GM21515 (cell line): ENCODE measurements at regions not wholly inside any gene's neighbourhood (a gene's known extent, or its start where the extent isn't known, plus 50 kb on each side); places are given as distances from the start of the nearest gene placed in this dataset.

Experiments
- ATAC-seq: cut with Tn5 transposase; IDR thresholded peaks from one replicate; pipeline ENCODE4 v1.9.1; 2021; ENCODE audit not compliant: unreplicated experiment

DNA sequence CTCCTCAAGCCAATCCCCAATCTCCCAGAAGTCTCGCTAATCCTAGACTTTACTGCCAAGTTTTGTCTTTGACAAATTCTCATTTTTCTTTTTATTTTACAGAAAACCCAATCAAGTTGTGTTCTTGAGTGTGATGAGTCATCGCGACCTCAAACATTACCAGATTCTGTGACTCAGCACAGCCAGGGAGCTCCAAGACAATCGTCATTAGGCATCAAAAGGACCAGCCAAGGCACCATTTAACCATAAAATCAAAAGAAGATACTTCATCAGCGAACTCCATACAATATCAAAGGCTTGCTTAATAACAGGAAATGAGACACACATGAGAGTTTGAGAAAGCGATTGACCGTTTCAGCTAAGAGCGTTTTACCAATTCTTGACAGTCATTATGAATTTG is 146.2 kb upstream of the AGAP1 start:
- no peak for ATAC-seq

GRCh38 chr2:235348329-235348728 is 145.5 kb upstream of the AGAP1 start:
- ATAC-seq, result no peak

- ATAC-seq, result no peak
Observed at GRCh38 chr2:235350234-235350633, 143.6 kb upstream of the AGAP1 start.

- ATAC-seq, result no peak
Observed at GRCh38 chr2:235352541-235352940, 141.3 kb upstream of the AGAP1 start.

GRCh38 chr2:235357881-235358280 is 136.0 kb upstream of the AGAP1 start:
- no peak for ATAC-seq

GRCh38 chr2:235358981-235359471 is 134.8 kb upstream of the AGAP1 start:
- ATAC-seq, result no peak

- ATAC-seq, result no peak
Observed at GRCh38 chr2:235360446-235360845, 133.4 kb upstream of the AGAP1 start.

DNA sequence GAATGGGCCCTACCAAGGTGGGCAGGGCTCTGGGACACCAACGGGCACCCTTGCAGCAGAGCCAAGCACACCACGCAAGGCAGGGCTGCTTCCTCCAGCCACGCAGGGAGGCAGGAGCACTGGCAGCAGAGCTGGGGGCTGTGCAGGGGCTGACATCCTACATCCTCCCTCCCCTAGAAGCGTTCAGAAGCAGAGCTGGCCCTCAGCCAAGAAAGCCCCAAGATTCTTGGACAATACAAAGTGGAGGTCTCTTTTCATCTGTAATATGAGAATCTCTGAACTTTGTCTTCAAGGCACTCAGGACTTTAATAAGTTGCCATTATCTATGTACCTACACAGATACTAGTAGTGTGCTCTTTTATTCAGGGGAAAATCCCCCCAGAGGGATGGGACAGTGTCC is 128.1 kb upstream of the AGAP1 start:
- ATAC-seq, result no peak

GRCh38 chr2:235366390-235366789 is 127.5 kb upstream of the AGAP1 start:
- no peak for ATAC-seq

DNA sequence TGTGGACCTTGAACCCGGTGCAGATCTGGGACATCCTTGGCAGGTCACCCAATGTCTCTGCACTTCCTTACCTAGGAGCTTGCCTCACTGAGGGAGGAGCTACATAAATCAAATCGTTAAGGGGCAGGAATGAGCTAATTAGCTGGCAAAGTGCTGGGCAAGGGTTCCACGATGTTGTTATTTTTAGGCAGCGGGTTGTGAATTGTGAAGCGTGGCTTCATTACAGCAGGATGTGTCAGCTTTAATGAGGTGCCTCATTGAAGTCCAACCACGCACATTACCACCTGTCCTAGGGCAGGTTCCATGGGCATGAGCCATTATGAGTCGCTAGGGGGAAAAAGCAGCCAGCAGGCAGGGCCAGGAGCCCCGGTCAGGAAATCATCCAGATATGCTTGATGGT is 127.0 kb upstream of the AGAP1 start:
- no peak for ATAC-seq

GRCh38 chr2:235371018-235371417 is 122.8 kb upstream of the AGAP1 start:
- ATAC-seq, result no peak

DNA sequence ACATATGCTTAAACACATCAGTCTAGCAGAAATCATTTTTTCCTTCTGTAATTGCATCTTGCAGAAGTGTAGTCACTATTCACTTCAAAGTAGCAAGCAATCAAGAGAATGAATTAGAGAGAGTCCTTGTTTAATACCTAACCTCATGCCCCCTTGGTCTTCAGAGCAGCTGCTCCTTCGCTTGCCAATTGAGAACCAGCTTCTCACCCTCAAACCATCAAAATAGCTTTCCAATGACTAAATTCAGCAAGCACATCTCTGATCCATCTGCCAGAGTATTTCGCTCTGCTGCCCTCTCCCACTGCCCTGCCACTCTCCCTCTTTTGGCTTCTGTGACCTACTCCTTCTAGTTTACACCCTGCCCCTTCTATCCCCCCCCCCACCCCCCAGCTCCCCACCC is 120.7 kb upstream of the AGAP1 start:
- no peak for ATAC-seq

DNA sequence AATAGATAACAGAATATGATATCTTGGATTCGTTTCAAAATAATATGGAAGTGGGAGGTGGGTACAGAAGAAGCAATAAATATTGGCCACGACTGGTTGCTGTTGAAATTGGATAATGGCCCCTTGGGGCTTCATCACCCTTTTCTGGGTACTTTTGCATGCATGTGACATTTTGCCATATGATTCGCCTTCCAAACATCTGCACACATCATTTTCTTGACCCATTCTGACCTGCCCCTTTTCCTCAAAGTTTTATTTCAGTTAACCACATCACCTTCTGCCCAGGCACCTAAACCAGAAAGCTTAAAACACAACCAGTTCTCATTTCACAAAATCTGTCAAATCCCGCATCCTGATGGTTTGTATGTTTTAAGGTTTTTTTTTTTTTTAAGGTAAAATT is 116.7 kb upstream of the AGAP1 start:
- no peak for ATAC-seq

DNA sequence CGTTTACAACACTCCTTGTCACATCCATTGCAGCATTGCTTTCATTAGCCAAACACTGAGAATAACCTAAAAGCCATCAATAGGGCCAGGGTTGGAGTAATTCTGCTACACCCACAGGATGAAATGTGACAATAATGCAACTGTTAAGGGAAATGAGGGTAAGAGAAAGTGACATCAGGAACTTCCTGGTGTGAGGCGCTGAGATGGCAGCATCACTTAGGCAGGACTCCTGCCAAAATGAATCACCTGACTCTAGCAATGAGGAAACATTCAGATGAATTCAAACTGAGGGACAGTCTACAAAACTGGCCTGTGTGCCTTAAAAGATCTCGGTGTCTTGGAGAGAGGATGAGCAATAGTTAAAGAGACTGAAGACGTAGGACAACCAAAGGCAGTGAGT is 115.6 kb upstream of the AGAP1 start:
- ATAC-seq, result no peak

DNA sequence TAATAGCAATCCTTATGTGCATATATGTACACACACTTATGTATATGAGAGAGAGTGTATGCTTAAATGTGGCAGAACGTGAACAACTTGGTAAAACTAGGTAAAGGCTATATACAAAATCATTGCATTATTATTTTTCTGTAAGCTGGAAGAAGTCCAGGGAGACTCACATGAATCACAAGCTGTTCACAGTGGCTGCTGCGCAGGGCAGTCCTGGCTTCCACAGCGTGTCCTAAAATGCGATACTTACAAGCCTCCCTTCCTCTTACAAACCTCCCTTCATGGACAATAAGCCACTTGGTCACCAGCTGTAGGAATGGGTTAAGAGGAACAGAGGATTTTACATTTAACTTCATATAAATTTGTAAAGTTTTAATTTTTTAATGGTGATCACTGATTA is 114.9 kb upstream of the AGAP1 start:
- ATAC-seq, result no peak

DNA sequence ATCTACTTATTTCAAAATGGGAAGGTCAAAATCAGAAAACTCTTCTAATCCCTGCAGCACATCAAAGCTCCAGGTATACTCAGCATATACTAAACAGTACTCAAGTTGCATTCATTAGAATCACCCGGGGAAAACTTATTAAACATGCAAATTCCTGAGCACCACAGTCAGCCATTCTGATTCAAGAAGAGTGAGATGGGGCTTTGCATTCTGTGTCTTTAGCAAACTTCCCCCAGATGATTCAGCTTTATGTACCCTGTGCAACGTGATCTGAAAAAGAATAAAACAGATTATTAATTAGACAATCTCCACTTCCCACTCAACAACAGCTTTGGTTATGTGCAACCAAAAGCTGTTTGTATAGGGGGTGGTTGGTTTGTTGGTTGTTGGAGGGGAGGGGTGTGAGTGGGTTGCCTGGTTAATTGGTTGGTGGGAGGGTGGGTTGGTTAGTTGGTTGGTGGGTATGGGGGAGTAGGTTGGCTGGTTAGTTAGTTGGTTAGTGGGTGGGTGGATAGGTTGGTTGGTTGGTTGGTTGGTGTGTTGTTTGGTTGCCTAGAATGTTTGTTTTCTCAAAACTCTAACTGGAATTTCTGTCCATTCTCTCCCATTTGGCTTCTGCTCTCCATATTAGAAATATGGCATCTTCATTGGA is 112.5 kb upstream of the AGAP1 start:
- ATAC-seq, result no peak

DNA sequence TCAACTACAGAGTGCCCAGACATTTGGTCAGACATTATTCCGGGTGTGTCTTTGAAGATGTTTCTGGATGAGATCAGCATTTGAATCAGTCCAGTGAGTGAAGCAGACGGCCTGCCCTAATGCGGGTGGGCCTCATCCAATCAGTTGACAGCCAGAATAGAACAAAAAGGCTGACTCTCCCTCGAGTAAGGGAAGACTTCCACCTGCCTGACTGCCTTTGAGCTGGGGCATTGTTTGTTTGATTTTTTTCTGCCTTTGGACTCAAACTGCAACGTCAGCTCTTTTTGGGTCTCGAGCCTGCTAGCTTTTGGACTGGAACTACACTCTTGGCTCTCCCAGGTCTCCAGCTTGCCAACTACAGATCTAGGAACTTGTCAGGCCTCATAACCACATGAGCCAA is 111.7 kb upstream of the AGAP1 start:
- no peak for ATAC-seq

DNA sequence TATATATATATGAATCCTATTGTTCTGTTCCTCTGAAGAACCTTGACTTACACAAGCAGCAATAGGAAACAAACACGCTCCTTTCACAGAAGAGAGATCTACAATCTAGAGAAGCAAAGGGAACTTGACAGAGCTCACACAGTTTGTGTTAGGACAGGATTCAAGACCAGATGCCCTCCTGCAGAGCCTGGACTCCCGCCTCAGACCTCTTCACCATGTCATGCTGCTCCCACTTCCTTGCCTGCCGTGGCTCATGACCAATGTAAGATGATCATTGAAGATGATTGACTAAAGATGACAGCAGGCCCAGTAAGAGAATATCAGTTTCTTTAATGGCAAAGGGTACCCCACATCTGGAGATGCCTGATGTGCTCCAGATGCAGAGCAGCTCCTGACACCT is 111.2 kb upstream of the AGAP1 start:
- ATAC-seq, result no peak

DNA sequence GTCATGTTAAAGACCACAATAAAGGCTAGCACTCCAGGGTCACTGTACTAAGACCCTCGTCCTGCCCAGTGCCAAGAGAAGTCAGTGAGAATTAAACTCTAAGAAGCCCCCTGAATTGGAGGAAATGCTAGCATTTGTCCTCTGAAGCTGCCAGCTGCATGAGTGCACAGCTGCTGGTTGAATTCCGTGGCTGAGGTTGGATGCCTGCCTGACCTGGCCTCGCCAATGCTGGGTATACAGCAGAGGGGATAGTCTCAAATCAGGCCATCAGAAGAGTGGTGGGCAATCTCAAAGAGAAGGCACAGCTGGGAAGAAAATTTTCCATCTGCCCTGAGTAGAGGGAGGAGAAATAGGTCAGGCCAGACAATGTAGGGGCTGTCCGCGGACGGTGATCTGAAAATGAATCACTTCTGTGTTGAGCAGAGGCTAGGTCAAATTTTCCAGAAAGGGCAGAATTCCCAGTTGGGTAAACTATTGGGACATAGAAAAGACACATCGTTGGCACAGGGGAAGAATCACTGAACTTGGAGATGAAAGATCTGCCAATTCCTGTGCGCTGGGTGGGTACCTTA is 110.5 kb upstream of the AGAP1 start:
- no peak for ATAC-seq

- ATAC-seq, result no peak
Observed at GRCh38 chr2:235384624-235385023, 109.2 kb upstream of the AGAP1 start.

- no peak for ATAC-seq
Observed at GRCh38 chr2:235389626-235390025, 104.2 kb upstream of the AGAP1 start.

GRCh38 chr2:235390108-235390815 is 103.6 kb upstream of the AGAP1 start:
- peak; percentile 61 for ATAC-seq
